LNCAP (cell line): ENCODE measurements at regions not wholly inside any gene's neighbourhood (a gene's known extent, or its start where the extent isn't known, plus 50 kb on each side); places are given as distances from the start of the nearest gene placed in this dataset.

ENCODE experiments used
- TF ChIP-seq, protein P1 (sequence below): fragments of 450-650 bp; IDR thresholded peaks from 2 replicates; pipeline ENCODE4 v1.5.1; 2017; ENCODE audit warnings: mild to moderate bottlenecking

DNA sequence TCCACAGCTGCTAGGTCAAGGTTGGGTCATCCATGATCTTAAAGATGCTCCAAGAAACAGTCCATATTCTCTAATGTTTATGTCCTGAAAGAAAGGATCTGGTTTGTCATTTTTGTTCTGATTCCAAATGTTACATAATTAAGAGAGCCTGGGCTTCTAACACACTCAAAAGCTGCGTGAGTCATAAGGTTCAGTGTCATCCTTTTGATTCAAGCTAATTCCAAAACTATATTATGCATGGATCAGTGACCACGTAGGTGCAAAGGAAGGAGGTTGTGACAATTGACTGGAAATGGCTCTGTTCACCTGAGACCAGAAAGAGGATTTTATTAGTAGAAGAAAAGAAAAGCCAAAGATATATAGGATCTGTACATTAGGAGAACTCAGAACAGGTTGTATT is 268.7 kb upstream of the GK2 start:
- TF ChIP-seq, protein P1, sequence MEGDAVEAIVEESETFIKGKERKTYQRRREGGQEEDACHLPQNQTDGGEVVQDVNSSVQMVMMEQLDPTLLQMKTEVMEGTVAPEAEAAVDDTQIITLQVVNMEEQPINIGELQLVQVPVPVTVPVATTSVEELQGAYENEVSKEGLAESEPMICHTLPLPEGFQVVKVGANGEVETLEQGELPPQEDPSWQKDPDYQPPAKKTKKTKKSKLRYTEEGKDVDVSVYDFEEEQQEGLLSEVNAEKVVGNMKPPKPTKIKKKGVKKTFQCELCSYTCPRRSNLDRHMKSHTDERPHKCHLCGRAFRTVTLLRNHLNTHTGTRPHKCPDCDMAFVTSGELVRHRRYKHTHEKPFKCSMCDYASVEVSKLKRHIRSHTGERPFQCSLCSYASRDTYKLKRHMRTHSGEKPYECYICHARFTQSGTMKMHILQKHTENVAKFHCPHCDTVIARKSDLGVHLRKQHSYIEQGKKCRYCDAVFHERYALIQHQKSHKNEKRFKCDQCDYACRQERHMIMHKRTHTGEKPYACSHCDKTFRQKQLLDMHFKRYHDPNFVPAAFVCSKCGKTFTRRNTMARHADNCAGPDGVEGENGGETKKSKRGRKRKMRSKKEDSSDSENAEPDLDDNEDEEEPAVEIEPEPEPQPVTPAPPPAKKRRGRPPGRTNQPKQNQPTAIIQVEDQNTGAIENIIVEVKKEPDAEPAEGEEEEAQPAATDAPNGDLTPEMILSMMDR: no peak

- TF ChIP-seq, protein P1: no peak
These were observed 265.9 kb upstream of the GK2 start for GRCh38 chr4:79673898-79674297.

GRCh38 chr4:79673377-79673776 is 265.3 kb upstream of the GK2 start:
- TF ChIP-seq, protein P1: no peak

GRCh38 chr4:79666875-79667274 is 258.8 kb upstream of the GK2 start:
- TF ChIP-seq, protein P1: no peak

DNA sequence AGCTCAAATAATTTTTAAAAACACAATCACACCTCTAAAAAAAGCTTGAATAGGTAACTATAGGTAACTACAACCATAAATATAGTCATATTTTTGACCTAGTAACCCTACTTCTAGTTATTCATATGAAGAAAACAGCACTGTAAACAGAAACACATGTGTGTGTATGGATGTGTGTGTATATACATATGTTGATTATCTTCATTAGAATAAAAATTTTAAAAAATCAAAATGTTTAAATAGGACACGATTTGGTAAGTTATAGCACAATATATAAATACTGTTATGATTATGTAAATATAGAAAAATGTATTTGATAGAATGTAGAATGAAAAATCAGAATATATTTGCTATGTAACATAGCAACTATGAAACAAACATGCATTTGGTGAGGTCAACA is 258.1 kb upstream of the GK2 start:
- TF ChIP-seq, protein P1: no peak

DNA sequence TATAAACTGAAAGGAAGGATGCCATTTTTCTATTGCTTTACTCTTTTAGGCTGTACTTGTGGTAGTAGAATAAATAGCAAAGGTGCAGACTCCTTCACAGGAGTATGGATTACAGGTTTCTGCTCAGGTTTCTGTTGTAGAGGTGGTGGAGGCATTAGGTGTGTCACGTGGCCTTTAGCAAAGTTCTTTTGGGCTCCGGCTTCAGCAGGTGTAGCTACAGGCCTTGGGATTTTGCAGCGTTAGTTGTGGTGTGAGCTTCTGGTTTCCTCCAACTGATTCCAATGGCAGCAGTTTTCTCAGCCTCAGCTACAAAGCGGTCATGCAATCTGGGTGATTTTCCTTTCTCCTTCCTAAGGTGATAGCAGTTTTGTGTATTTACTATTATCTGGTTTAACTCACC is 255.8 kb upstream of the GK2 start:
- TF ChIP-seq, protein P1: no peak

DNA sequence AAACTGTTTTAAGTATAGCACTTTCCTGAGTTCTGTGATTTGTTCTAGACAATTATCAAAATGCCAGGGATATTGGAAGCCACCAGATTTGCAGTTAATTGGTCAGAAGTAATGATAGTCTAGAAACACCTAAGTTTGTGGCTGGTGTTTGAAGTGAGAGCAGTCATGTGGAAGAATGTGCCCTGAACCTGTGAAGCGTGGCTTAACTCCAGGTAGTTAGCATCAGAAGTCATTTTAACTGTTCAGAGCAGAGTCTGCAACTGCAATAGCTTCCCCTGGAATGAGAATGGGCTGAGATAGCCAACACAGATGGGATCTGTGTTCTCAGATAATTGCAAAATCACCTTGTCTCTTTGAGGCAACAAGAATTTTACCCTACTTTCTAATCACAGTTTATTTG is 255.1 kb upstream of the GK2 start:
- TF ChIP-seq, protein P1: no peak

GRCh38 chr4:79662651-79663050 is 254.6 kb upstream of the GK2 start:
- TF ChIP-seq, protein P1: no peak
